Neural crest cell (in vitro differentiated cells): ENCODE measurements at regions not wholly inside any gene's neighbourhood (a gene's known extent, or its start where the extent isn't known, plus 50 kb on each side); places are given as distances from the start of the nearest gene placed in this dataset.

ENCODE experiments used
- DNase-seq: peaks from one replicate; pipeline ENCODE4 v3.0.0; 2021; ENCODE audit warnings: low read depth, mixed read lengths, low spot score
- H3K27ac Mint-ChIP-seq: one replicate; pipeline ENCODE4 v1.8.0; 2021; ENCODE audit warnings: mild to moderate bottlenecking, mixed read lengths; ENCODE audit not compliant: unreplicated experiment
- H3K27me3 Mint-ChIP-seq: 2 replicates; pipeline ENCODE4 v1.8.0; 2021; ENCODE audit warnings: low read depth, mild to moderate bottlenecking, mixed read lengths
- H3K36me3 Mint-ChIP-seq: 2 replicates; pipeline ENCODE4 v1.8.0; 2021; ENCODE audit warnings: low read depth, mild to moderate bottlenecking, mixed read lengths
- H3K4me1 Mint-ChIP-seq: 2 replicates; pipeline ENCODE4 v1.8.0; 2021; ENCODE audit warnings: mixed read lengths
- H3K4me3 Mint-ChIP-seq: one replicate; pipeline ENCODE4 v1.8.0; 2021; ENCODE audit warnings: mild to moderate bottlenecking, mixed read lengths
- H3K9me3 Mint-ChIP-seq: 2 replicates; pipeline ENCODE4 v1.8.0; 2021; ENCODE audit warnings: mixed read lengths
- TF ChIP-seq, protein P1 (sequence below): fragments of 200-600 bp; sonication (generic); conservative IDR thresholded peaks from 2 replicates; pipeline ENCODE4 v1.5.0; 2021; ENCODE audit warnings: antibody characterized with exemption, mild to moderate bottlenecking

DNA sequence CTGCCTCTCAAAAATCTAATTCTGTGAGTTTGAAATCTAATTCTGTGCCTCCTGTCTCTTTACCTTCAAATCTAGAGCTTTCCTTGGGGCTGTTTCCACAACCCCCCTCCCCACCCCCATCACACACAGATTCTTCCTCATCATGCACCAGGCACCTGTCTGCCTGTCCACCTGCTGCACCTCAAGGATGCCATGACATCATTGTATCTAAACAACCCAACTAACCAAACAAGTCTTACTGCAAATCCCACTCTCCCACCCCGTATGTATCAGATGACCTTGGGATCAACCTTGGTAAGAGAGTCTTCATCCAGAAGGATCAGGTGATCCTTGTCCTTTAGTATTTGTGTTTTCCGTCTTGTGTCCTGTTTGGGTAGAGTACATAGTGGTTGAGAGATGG lies 102.7 kb upstream of the SIM2 start:
- Mint-ChIP-seq H3K9me3 (peaks cover 6% of the 10 kb centered on the region), H3K4me1 (no peaks in the 10 kb centered on the region), H3K27me3 (peaks cover 21% of the 10 kb centered on the region), H3K4me3 (no peak overlapping the region), H3K36me3 (no peaks in the 10 kb centered on the region), H3K27ac (no peak overlapping the region)
- no peak for DNase-seq
- TF ChIP-seq, protein P1, sequence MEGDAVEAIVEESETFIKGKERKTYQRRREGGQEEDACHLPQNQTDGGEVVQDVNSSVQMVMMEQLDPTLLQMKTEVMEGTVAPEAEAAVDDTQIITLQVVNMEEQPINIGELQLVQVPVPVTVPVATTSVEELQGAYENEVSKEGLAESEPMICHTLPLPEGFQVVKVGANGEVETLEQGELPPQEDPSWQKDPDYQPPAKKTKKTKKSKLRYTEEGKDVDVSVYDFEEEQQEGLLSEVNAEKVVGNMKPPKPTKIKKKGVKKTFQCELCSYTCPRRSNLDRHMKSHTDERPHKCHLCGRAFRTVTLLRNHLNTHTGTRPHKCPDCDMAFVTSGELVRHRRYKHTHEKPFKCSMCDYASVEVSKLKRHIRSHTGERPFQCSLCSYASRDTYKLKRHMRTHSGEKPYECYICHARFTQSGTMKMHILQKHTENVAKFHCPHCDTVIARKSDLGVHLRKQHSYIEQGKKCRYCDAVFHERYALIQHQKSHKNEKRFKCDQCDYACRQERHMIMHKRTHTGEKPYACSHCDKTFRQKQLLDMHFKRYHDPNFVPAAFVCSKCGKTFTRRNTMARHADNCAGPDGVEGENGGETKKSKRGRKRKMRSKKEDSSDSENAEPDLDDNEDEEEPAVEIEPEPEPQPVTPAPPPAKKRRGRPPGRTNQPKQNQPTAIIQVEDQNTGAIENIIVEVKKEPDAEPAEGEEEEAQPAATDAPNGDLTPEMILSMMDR = no peak

DNA sequence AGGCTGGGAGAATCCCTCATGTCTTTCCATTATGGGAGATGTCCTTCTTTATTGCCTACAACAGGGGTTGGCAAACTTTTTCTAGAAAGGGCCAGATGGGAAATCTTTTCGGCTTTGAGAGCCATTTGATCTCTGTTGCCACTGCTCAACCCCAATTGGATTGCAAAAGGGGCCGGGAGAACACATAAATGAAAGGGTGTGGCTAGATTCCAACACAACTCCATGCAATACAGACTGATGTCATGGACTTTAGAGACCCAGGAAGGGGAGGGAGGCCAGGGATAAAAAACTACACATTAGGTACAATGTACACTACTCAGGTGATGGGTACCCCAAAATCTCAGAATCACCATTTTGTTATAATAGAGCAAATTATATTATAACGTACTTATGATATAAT lies 97.6 kb upstream of the SIM2 start:
- TF ChIP-seq, protein P1 = no peak
- no peak overlapping the region for H3K27ac Mint-ChIP-seq
- H3K4me3 Mint-ChIP-seq = no peak overlapping the region
- H3K27me3 Mint-ChIP-seq = peaks cover 11% of the 10 kb centered on the region
- no peaks in the 10 kb centered on the region for H3K4me1 Mint-ChIP-seq
- no peaks in the 10 kb centered on the region for H3K36me3 Mint-ChIP-seq
- H3K9me3 Mint-ChIP-seq = peaks cover 6% of the 10 kb centered on the region
- DNase-seq = no peak

DNA sequence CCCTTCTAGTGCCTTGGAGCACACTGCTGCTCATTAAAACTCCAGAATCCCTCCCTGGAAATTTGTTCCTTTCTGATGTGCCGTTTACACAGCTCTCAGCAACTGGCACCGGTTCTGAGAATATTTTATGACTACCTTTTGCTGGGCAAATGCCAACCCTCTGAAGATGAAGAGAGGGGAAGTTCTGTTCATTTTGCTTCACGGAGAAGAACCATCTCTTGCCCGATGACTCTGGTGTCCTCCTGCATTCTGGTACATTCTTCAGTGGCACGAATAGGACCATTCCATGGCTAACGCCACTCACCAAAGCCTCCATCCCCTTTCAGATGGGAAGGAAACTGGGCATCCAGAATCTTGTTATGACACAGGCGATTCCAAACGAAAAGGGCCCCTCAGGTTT lies 96.2 kb upstream of the SIM2 start:
- H3K27me3 Mint-ChIP-seq = peaks cover 9% of the 10 kb centered on the region
- TF ChIP-seq, protein P1 = no peak
- H3K36me3 Mint-ChIP-seq = no peaks in the 10 kb centered on the region
- H3K4me1 Mint-ChIP-seq = no peaks in the 10 kb centered on the region
- DNase-seq = no peak
- H3K4me3 Mint-ChIP-seq = no peak overlapping the region
- peaks cover 2% of the 10 kb centered on the region for H3K9me3 Mint-ChIP-seq
- peak overlapping the region; percentile 88 for H3K27ac Mint-ChIP-seq

DNA sequence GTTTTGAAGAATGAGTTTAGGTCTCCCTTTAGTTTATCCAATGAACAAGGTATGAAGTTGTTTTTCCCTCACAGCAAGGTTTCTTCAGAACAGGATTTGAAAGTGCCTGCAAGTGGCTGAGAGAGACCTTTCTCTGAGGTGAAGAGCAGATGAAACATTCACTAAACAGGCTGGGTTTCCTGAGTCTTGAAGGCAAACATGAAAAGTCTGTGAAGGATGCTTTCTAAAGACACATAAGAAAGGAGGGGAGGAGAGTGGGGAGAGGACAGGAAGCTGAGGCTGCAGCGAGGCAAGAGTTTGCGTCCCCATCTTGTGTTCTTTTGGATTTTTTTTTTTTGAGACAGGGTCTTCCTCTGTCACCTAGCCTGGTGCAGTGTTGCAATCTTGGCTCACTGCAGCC lies 95.7 kb upstream of the SIM2 start:
- Mint-ChIP-seq H3K4me1 (no peaks in the 10 kb centered on the region), H3K4me3 (no peak overlapping the region)
- TF ChIP-seq, protein P1 = no peak

DNA sequence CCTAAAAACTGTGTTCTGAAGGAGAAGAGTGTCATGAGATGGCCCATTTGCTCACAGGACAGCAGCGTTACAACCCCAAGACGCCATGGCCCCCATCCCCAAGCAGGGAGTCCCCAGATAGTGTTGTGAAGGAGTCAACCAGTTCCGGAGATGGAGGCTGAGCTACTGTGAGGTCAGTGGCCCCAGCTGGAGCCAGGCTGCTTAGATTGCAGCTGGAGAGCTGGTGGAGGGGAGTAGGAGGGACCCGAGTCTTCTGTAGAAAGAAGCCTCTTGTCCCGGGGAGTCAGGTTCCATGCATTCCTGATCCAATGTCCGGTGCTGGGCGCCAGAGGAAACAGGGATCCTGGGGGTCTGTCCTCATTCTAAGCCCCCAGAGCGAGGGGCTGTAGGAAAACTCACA lies 93.5 kb upstream of the SIM2 start:
- TF ChIP-seq, protein P1 = no peak
- no peak for DNase-seq
- no peak overlapping the region for H3K4me3 Mint-ChIP-seq
- no peaks in the 10 kb centered on the region for H3K4me1 Mint-ChIP-seq
- no peak overlapping the region for H3K27ac Mint-ChIP-seq
- no peaks in the 10 kb centered on the region for H3K27me3 Mint-ChIP-seq
- no peaks in the 10 kb centered on the region for H3K9me3 Mint-ChIP-seq
- no peaks in the 10 kb centered on the region for H3K36me3 Mint-ChIP-seq

More for the DNA sequence above, 95.7 kb upstream of the SIM2 start:
- Mint-ChIP-seq H3K36me3 (no peaks in the 10 kb centered on the region), H3K9me3 (peaks cover 2% of the 10 kb centered on the region), H3K27me3 (peaks cover 7% of the 10 kb centered on the region), H3K27ac (no peak overlapping the region)
- DNase-seq = no peak
